Neural progenitor cell (in vitro differentiated cells): ENCODE measurements at regions not wholly inside any gene's neighbourhood (a gene's known extent, or its start where the extent isn't known, plus 50 kb on each side); places are given as distances from the start of the nearest gene placed in this dataset.

ENCODE experiments used
- EZH2 ChIP-seq: fragments of 200-600 bp; sonication (generic); IDR thresholded peaks from 2 replicates; pipeline ENCODE4 v1.6.1; 2017; ENCODE audit warnings: antibody characterized with exemption, mild to moderate bottlenecking, moderate library complexity
- EZH2phosphoT487 ChIP-seq: fragments of 200-600 bp; sonication (generic); IDR thresholded peaks from 2 replicates; pipeline ENCODE4 v1.6.1; 2017; ENCODE audit warnings: antibody characterized with exemption
- TF ChIP-seq, protein P1 (sequence below): fragments of 200-600 bp; sonication (generic); IDR thresholded peaks from 2 replicates; pipeline ENCODE4 v1.5.1; 2017; ENCODE audit warnings: antibody characterized with exemption, mild to moderate bottlenecking

- TF ChIP-seq, protein P1, sequence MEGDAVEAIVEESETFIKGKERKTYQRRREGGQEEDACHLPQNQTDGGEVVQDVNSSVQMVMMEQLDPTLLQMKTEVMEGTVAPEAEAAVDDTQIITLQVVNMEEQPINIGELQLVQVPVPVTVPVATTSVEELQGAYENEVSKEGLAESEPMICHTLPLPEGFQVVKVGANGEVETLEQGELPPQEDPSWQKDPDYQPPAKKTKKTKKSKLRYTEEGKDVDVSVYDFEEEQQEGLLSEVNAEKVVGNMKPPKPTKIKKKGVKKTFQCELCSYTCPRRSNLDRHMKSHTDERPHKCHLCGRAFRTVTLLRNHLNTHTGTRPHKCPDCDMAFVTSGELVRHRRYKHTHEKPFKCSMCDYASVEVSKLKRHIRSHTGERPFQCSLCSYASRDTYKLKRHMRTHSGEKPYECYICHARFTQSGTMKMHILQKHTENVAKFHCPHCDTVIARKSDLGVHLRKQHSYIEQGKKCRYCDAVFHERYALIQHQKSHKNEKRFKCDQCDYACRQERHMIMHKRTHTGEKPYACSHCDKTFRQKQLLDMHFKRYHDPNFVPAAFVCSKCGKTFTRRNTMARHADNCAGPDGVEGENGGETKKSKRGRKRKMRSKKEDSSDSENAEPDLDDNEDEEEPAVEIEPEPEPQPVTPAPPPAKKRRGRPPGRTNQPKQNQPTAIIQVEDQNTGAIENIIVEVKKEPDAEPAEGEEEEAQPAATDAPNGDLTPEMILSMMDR = no peak
- TF ChIP-seq EZH2phosphoT487 (no peak), EZH2 (no peak)
These were observed 328.1 kb downstream of the MYCN start for GRCh38 chr2:16268301-16269000.
